Lower leg skin (tissue), 3 donors: ENCODE measurements at regions not wholly inside any gene's neighbourhood (a gene's known extent, or its start where the extent isn't known, plus 50 kb on each side); places are given as distances from the start of the nearest gene placed in this dataset.

ENCODE experiments used
- POLR2A ChIP-seq, 2 donors: fragments of 450-650 bp; IDR thresholded peaks; one replicate each; pipeline ENCODE4 v1.6.1; 2016 to 2017; ENCODE audit warnings: antibody characterized with exemption in 2 of 2, mild to moderate bottlenecking in 1 of 2, moderate library complexity in 1 of 2
- TF ChIP-seq, protein P1 (sequence below), 3 donors: fragments of 450-650 bp; IDR thresholded peaks; one replicate each; pipeline ENCODE4 v1.5.1; 2016; ENCODE audit warnings: antibody characterized with exemption in 3 of 3, mild to moderate bottlenecking in 3 of 3, moderate library complexity in 2 of 3

DNA sequence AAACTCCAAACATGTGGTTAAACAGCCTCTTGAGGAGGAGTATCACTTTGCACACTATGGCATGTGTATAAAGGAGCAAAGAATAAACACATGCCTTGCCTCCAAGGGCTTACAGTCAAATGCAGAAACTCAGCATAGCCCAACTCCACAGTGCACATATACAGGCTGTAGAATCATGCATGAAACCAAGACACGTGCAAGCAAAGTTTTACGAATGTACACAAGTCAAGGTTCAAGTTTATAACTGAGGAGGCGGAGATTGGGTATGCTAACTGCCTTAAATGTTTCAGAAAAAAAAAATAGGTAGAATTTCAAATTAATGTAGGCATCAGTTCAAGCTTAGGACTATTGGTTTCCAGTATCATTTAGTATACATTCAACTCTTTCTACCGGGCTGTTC, 321.1 kb downstream of the SOX9 start:
- TF ChIP-seq, protein P1, sequence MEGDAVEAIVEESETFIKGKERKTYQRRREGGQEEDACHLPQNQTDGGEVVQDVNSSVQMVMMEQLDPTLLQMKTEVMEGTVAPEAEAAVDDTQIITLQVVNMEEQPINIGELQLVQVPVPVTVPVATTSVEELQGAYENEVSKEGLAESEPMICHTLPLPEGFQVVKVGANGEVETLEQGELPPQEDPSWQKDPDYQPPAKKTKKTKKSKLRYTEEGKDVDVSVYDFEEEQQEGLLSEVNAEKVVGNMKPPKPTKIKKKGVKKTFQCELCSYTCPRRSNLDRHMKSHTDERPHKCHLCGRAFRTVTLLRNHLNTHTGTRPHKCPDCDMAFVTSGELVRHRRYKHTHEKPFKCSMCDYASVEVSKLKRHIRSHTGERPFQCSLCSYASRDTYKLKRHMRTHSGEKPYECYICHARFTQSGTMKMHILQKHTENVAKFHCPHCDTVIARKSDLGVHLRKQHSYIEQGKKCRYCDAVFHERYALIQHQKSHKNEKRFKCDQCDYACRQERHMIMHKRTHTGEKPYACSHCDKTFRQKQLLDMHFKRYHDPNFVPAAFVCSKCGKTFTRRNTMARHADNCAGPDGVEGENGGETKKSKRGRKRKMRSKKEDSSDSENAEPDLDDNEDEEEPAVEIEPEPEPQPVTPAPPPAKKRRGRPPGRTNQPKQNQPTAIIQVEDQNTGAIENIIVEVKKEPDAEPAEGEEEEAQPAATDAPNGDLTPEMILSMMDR (IDR thresholded peaks at IDR 0.05): no peak
- TF ChIP-seq POLR2A (IDR thresholded peaks at IDR 0.05): no peak
